Left lobe of liver (tissue), 2 donors: ENCODE measurements at regions not wholly inside any gene's neighbourhood (a gene's known extent, or its start where the extent isn't known, plus 50 kb on each side); places are given as distances from the start of the nearest gene placed in this dataset.

ENCODE experiments used
- ATAC-seq: fragments of 200-7000 bp; cut with Tn5 transposase; one replicate; pipeline ENCODE4 v1.9.1; 2020; ENCODE audit warnings: mild to moderate bottlenecking, moderate library complexity
- DNase-seq: peaks from one replicate; pipeline ENCODE4 v3.0.0-alpha.2; 2020; ENCODE audit warnings: low spot score
- donor health status: DM: no; HTN: no; CAD: no; lungs with moderate emphysema.
- donor health status: DM: no; HTN: yes; CAD: no.

GRCh38 chr14:98428483-98428994 lies 843.5 kb downstream of the BCL11B start:
- ATAC-seq (no peak), DNase-seq (no peak)

GRCh38 chr14:98433436-98433835 lies 838.6 kb downstream of the BCL11B start:
- ATAC-seq = no peak
- DNase-seq = no peak

- ATAC-seq = no peak
- no peak for DNase-seq
Observed at GRCh38 chr14:98437113-98437512, 834.9 kb downstream of the BCL11B start.

GRCh38 chr14:98444077-98444476 lies 827.9 kb downstream of the BCL11B start:
- ATAC-seq = no peak
- DNase-seq = no peak

- ATAC-seq = no peak
- no peak for DNase-seq
Observed at GRCh38 chr14:98445718-98446117, 826.3 kb downstream of the BCL11B start.

- ATAC-seq (no peak), DNase-seq (no peak)
Observed at GRCh38 chr14:98446508-98446907, 825.5 kb downstream of the BCL11B start.

GRCh38 chr14:98456231-98456630 lies 815.8 kb downstream of the BCL11B start:
- ATAC-seq (no peak), DNase-seq (no peak)

GRCh38 chr14:98458702-98459101 lies 813.3 kb downstream of the BCL11B start:
- no peak for DNase-seq
- ATAC-seq = no peak

- ATAC-seq (no peak), DNase-seq (no peak)
Observed at GRCh38 chr14:98462908-98463307, 809.1 kb downstream of the BCL11B start.

- DNase-seq (no peak), ATAC-seq (no peak)
Observed at GRCh38 chr14:98466807-98467206, 805.2 kb downstream of the BCL11B start.

GRCh38 chr14:98470663-98471062 lies 801.3 kb downstream of the BCL11B start:
- ATAC-seq (no peak), DNase-seq (no peak)

GRCh38 chr14:98474900-98475299 lies 797.1 kb downstream of the BCL11B start:
- ATAC-seq (no peak), DNase-seq (no peak)

GRCh38 chr14:98477935-98478334 lies 794.1 kb downstream of the BCL11B start:
- ATAC-seq = no peak
- no peak for DNase-seq

GRCh38 chr14:98489115-98489514 lies 782.9 kb downstream of the BCL11B start:
- ATAC-seq (no peak), DNase-seq (no peak)

GRCh38 chr14:98494582-98494981 lies 777.4 kb downstream of the BCL11B start:
- DNase-seq (no peak), ATAC-seq (no peak)

- no peak for DNase-seq
- ATAC-seq = no peak
Observed at GRCh38 chr14:98498019-98498885, 773.7 kb downstream of the BCL11B start.

- DNase-seq = no peak
- ATAC-seq = no peak
Observed at GRCh38 chr14:98501335-98501734, 770.7 kb downstream of the BCL11B start.

- no peak for ATAC-seq
- DNase-seq = no peak
Observed at GRCh38 chr14:98501836-98502235, 770.2 kb downstream of the BCL11B start.

GRCh38 chr14:98503086-98503815 lies 768.7 kb downstream of the BCL11B start:
- DNase-seq (no peak), ATAC-seq (no peak)

- ATAC-seq (no peak), DNase-seq (no peak)
Observed at GRCh38 chr14:98507264-98507663, 764.7 kb downstream of the BCL11B start.

- DNase-seq = no peak
- no peak for ATAC-seq
Observed at GRCh38 chr14:98510392-98510791, 761.6 kb downstream of the BCL11B start.
